ENCODE measurements at regions not wholly inside any gene's neighbourhood (a gene's known extent, or its start where the extent isn't known, plus 50 kb on each side); places are given as distances from the start of the nearest gene placed in this dataset.

DNA sequence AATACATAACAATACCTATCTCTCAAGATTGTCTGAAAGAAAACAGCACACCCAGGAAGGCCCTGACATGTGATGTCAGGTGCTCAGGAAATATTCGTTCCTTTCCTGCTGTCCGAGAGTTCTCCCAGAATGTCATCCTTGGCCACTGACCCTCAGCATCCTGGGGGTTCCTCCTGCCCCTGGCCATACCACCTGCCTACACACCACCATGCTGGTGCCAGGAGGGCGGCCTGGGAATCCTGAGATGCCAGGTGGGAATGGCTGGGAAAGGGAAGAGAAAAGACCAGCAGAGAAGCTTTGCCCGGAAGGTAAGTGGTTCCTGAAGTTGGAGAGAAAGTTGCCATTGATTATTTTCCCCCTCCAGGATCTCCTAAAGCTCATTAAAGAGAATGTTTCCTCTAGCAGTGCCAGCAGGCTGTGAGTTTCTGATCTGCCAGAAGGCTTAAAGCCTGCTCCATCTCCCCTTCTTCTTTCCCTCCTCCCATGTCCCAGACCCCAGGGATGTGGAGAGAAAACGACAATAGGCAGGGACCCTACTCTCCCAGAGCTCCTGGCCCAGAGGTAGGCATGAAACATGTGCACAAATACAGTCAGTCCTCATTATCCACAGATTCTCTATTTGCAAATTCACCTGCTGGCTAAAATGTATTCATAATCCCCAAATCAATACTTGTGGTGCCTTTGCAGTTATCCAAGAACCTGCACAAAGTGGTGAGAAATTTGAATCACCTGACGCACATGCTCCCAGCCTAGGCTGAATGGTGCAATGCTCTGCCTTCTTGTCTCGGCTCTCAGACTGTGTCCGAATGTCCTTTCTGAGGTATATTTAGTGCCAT, 147.1 kb upstream of the MYCN start:
- no peak for DNase-seq

- DNase-seq: no peak
These were observed 146.4 kb upstream of the MYCN start for GRCh38 chr2:15793978-15794377.

DNA sequence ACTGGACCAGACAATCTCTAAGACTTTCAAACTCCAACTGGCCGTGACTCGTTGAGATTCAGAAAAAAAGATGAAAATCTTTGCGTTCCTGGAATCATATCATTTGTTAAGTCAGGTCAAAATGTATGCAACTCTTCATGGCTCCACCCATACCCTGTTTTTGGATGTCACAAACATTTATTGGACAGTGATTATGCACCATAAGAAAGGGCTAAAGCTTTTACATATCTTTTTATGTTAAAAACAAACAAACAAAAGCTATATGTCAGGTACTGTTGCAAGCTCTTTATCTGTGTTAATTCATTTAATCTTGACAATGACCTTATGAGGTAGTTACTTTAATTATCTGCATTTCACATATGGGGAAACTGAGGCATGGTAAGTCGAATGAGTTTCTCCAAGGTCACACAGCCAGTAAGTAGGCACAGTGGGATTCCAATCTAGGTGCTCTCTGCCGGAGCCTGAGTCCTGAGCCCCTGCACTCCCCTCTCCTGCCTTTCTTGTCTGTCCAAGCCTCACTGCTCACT, 145.7 kb upstream of the MYCN start:
- DNase-seq: no peak

DNA sequence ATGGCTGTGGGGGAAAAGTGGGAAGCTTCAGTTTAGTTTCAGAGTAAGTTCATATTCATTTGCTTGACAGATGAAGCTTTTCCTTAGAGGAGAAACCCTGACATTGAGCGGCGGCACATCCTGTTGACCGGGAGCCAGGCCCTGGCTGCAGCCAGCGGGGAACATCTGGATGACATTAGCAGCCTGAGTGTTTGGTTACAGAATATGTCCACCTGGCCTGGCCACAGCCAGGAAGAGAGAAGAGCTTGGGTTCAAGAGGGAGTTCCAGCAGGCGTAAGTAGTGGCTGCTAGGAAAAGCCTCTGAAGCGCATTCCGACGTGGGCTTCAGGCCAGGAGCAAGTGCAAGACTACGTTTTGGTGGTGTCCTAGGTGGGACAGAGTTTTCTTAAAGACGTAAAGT, 144.9 kb upstream of the MYCN start:
- peak; percentile 85 for DNase-seq

DNA sequence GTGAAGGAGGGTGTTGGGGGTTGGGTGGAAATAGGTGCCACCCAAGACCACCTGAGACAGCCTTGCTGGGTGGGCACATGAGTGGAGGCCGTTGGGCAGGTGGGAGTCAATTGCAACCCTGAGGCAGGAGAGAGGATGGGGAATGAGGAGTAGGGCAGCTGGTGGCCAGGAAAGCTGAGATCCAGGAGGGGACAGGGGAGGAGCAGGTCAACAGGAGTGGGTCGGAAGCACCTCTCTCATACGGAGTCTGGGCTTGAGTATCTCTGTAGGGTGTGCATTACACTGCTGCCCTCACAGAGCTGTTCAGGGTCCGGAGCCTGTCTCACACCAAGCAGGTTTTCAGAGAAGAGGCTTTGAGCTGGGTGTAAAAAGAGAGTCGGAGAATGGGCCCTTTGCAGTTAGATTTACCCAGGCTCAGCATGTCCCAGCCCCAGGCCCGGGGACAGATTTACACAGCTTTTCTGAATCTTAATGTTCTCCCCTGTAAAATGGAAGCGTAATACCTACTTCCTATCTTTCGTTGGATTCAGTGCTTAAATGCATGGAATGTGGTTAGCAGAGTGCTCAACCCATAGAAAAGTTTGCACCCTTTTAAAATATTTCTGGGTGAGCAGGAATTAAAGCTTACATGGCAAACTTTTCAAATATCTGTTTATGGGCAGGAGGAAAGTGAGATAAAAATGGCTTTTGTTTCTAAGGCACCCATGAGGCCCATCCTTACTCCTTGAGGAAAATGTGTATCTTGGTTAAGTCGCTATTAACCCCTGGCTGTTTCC, 144.0 kb upstream of the MYCN start:
- no peak for DNase-seq

- no peak for DNase-seq
These were observed 143.0 kb upstream of the MYCN start for GRCh38 chr2:15797231-15797938.

- DNase-seq: no peak
These were observed 142.4 kb upstream of the MYCN start for GRCh38 chr2:15797939-15798281.

DNA sequence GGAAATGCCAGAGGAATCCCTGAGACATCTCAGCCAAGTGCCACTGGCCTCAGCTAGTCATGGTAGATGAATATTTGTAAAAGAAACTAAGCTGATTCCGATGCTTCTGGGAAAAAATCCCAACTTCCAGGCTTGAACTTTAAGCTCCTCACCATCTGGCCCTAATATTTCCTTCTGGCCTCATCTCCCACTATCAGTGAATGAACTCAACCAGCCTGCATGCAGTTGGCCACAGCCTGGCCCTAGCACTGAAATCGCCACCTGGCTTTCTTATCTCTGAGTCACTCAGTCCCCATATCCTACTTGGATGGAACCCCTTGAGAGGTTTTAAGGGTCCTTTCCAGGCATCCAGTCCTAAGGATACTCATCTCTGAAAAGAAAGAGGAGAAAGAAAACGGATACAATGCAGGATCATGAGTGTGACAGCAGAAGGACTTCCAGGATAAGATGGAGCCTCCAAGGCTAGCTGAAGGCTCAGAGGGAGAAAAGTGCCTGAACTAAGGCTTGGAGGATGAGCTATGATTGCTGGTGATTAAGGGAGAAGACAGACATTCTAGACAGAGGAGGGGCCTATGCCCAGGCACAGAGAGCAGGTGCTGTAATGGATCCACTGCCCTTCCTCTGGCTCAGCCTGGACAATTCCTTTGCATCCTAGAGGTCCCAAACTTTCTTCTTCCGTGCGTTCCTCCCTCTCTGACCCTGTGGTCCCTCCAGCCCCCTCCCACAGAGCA, 141.5 kb upstream of the MYCN start:
- no peak for DNase-seq

- no peak for DNase-seq
These were observed 140.9 kb upstream of the MYCN start for GRCh38 chr2:15799432-15799827.

GRCh38 chr2:15800495-15801329, 139.6 kb upstream of the MYCN start:
- DNase-seq: no peak

GRCh38 chr2:15801439-15801838, 138.9 kb upstream of the MYCN start:
- DNase-seq: no peak

- no peak for DNase-seq
These were observed 138.4 kb upstream of the MYCN start for GRCh38 chr2:15801904-15802303.

DNA sequence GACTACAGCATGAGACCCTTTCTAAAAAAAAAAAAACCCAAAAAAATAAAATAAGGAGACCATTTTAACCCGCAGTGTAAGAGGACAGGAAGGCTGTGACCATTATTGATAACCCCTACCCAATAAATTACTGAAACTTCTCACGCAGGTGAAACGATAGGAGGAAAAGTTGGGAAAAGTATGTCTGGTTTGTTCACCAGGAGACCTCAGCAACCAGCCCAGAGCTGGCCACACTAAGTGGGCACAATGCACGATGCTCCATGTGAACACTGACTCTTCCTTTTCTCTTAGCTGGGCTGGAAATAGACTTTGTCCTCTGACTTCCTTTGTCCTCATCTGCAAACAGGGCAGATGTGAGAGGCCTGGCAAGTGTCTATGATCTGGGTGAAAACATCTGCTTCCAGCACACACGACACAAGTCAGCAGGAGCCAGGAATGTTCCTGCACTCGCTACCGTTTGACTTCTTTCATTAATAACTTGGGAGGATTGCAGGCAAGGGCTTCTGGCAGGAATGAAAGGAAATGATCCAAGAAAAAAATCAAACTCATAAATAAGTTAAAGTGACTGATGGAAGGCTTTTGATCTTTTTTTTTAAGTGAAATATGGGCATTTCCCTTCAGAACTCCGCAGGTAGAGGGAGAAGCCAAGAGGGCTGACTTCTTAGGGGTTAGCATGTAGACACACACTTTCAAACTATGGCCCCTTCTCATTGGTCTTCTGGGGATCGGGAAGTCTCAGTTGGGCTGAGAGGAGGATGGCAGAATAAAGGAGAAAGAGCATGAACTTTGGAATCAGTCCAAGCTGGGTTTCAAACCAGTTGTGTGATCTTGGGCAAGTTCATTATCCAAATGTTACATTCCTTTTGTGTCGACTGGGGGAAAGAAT, 137.4 kb upstream of the MYCN start:
- no peak for DNase-seq

DNA sequence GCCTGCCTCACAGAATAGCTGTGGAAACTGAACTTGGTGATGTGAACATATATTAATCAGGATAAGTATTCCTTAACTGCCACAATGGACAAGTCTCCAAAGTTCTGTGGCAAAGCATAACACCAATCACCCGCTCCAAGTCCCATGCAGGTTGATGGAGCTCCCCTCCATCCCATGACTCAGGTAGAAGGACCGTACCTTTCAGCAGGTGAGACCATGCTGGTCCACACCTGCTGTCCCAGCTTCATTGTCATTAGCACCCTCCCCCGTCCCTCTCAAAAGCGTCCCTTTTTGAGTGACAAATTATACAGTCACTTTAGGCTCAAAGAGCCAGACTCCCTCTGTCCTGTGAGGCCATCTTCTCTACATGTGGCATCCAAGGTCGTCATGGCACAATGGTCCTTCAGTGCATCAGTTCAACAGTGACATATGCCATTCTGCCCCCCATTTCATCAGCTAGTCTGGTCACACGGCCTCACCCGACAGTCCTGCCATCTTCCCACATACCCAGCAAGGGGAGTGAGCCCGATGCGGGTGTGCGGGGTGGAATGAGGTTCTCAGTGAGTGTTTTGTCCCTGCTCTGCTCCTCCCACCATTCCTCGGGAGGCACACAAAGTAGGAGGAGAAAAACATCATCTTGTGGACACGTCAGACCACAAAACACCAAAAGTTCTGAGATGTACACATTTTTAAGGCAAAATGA, 136.7 kb upstream of the MYCN start:
- DNase-seq: no peak

DNA sequence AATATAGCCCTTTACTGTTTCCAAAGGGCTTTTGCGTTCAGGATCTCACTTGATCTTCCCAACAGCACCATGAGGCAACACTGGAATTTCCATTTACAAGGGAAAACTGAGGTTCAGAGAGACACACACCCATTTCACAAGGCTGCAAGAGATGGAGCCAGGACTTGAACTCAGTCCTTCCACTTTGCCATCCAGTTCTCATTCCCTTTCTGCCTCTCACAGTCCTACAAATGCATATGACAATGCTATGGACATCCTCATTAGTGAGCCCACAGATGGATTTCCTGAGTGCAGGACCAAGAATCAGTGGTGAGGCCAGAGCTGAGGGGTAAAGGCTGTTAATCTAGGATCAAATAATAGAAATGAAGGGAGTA, 136.1 kb upstream of the MYCN start:
- DNase-seq: no peak

DNA sequence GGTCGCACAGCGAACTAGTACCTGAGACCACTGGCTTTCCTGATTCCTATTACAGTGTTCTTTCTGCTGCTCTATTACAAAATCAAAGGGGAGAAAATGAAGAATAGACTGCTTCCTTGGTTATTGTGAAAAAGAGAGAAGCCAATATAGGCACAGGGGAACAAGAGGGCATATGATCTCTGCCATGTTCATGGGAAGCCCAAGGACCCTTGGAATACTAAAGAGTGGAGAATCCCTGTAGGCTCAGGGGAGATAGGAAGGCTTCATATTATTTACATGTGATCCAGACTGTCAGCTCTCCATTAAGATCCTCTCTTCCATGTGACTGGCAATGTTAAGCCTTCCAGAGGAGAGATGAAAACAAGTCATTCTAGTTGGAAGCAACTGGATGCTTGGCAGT, 135.7 kb upstream of the MYCN start:
- DNase-seq: no peak

DNA sequence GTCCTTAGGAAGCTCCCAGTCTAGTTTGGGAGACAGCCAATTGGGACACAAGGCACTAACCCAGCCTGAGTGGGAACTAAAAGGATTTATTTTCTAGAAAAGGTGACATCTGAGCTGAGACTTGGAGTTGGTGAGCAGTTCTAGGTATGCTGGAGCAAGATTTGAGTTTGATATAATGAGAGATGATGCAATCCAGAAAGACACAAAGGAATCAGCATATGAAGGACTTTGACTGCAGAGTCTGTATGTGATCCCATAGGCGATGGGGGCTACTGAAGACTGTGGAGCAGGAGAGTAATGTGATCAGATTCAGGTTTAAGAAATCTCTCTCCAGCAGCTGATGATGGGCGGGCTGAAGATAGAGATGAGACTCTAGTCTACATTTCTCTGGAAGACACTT, 135.1 kb upstream of the MYCN start:
- no peak for DNase-seq

GRCh38 chr2:15805772-15806171, 134.6 kb upstream of the MYCN start:
- DNase-seq: no peak

DNA sequence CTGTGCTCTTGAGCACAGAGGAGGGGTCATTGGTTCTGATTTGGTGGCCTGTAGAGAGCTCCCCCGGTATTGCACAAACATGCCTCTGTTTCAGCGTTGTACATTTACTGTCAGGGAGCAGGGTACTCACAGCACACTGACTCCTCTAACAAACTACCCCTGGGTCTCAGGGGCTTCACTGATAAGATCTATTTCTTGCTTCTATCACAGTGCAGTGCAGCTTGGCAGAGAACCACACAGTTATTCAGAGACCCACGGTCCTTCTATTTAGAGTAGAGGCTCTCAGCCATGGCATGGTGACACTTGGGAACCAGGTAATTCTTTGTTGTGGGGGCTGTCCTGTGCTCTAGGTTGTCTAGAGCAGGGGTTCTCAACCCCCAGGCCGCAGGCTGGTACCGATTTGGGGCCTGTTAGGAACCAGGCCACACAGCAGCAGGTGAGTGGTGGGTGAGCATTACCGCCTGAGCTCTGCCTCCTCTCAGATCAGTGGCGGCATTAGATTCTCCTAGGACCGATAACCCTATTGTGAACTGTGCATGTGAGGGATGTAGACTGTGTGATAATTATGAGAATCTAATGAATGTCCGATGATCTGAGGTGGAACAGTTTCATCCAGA, 133.4 kb upstream of the MYCN start:
- DNase-seq: no peak

Data from muscle of arm (tissue), 1 donor.